GM21576 (cell line): ENCODE measurements at regions not wholly inside any gene's neighbourhood (a gene's known extent, or its start where the extent isn't known, plus 50 kb on each side); places are given as distances from the start of the nearest gene placed in this dataset.

Experiments used
- ATAC-seq: cut with Tn5 transposase; IDR thresholded peaks from one replicate; pipeline ENCODE4 v1.9.1; 2021; ENCODE audit warnings: mild to moderate bottlenecking, moderate library complexity; ENCODE audit not compliant: unreplicated experiment

GRCh38 chr3:57009802-57010201, 50.7 kb upstream of the SPATA12 start:
- no peak for ATAC-seq

- no peak for ATAC-seq
Observed at GRCh38 chr3:57009367-57009766, 51.1 kb upstream of the SPATA12 start.

- ATAC-seq = no peak
Observed at GRCh38 chr3:57007521-57008460, 52.7 kb upstream of the SPATA12 start.

GRCh38 chr3:57006949-57007419, 53.5 kb upstream of the SPATA12 start:
- ATAC-seq = no peak

GRCh38 chr3:57006179-57006657, 54.2 kb upstream of the SPATA12 start:
- ATAC-seq = no peak

GRCh38 chr3:57004229-57004628, 56.2 kb upstream of the SPATA12 start:
- ATAC-seq = no peak

- ATAC-seq = no peak
Observed at GRCh38 chr3:57003676-57004075, 56.8 kb upstream of the SPATA12 start.

GRCh38 chr3:57001356-57001755, 59.1 kb upstream of the SPATA12 start:
- ATAC-seq = no peak

- ATAC-seq = no peak
Observed at GRCh38 chr3:57000012-57000411, 60.5 kb upstream of the SPATA12 start.

- no peak for ATAC-seq
Observed at GRCh38 chr3:56999547-56999946, 60.9 kb upstream of the SPATA12 start.

- ATAC-seq = no peak
Observed at GRCh38 chr3:56998076-56998529, 62.4 kb upstream of the SPATA12 start.

- ATAC-seq = no peak
Observed at GRCh38 chr3:56997675-56998074, 62.8 kb upstream of the SPATA12 start.

- ATAC-seq = no peak
Observed at GRCh38 chr3:56997041-56997440, 63.4 kb upstream of the SPATA12 start.

GRCh38 chr3:56994391-56994790, 66.1 kb upstream of the SPATA12 start:
- ATAC-seq = no peak

GRCh38 chr3:56990641-56991015, 69.8 kb upstream of the SPATA12 start:
- no peak for ATAC-seq

GRCh38 chr3:56989977-56990640, 70.4 kb upstream of the SPATA12 start:
- ATAC-seq = no peak

GRCh38 chr3:56989169-56989976, 71.1 kb upstream of the SPATA12 start:
- ATAC-seq = no peak

GRCh38 chr3:56988458-56989168, 71.9 kb upstream of the SPATA12 start:
- no peak for ATAC-seq

GRCh38 chr3:56987238-56987895, 73.1 kb upstream of the SPATA12 start:
- no peak for ATAC-seq

- ATAC-seq = no peak
Observed at GRCh38 chr3:56986347-56986746, 74.1 kb upstream of the SPATA12 start.
